ENCODE measurements at regions not wholly inside any gene's neighbourhood (a gene's known extent, or its start where the extent isn't known, plus 50 kb on each side); places are given as distances from the start of the nearest gene placed in this dataset.

- DNase-seq (no peak), ATAC-seq (no peak)
- no peaks in the 10 kb centered on the region for H3K9me3 ChIP-seq (ENCODE audit: control insufficient read depth, insufficient read depth, low read length)
- no peaks in the 10 kb centered on the region for H3K4me1 Mint-ChIP-seq
- intact Hi-C loops (cut with micrococcal nuclease): no loop called here
- no peak overlapping the region for H3K27ac Mint-ChIP-seq
- TF ChIP-seq, protein P1, sequence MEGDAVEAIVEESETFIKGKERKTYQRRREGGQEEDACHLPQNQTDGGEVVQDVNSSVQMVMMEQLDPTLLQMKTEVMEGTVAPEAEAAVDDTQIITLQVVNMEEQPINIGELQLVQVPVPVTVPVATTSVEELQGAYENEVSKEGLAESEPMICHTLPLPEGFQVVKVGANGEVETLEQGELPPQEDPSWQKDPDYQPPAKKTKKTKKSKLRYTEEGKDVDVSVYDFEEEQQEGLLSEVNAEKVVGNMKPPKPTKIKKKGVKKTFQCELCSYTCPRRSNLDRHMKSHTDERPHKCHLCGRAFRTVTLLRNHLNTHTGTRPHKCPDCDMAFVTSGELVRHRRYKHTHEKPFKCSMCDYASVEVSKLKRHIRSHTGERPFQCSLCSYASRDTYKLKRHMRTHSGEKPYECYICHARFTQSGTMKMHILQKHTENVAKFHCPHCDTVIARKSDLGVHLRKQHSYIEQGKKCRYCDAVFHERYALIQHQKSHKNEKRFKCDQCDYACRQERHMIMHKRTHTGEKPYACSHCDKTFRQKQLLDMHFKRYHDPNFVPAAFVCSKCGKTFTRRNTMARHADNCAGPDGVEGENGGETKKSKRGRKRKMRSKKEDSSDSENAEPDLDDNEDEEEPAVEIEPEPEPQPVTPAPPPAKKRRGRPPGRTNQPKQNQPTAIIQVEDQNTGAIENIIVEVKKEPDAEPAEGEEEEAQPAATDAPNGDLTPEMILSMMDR (IDR thresholded peaks at IDR 0.05): no peak
- no peak overlapping the region for H3K4me3 Mint-ChIP-seq
- no peak overlapping the region for H3K27ac ChIP-seq (ENCODE audit: low read length)
- no peaks in the 10 kb centered on the region for H3K36me3 ChIP-seq (ENCODE audit: control insufficient read depth, insufficient read depth, low read length)
- no peaks in the 10 kb centered on the region for H3K36me3 Mint-ChIP-seq
- 91% methylated on average over 13 of the region's 13 CpGs for WGBS (ENCODE audit: insufficient coverage)
- H3K9me3 Mint-ChIP-seq: no peaks in the 10 kb centered on the region
- no peaks in the 10 kb centered on the region for H3K27me3 ChIP-seq (ENCODE audit: control insufficient read depth, insufficient read depth, low read length)
- H3K4me3 ChIP-seq (ENCODE audit: low read length): no peak overlapping the region
- H3K4me1 ChIP-seq (ENCODE audit: control insufficient read depth, insufficient read depth, low read length): no peaks in the 10 kb centered on the region
- H3K27me3 Mint-ChIP-seq (ENCODE audit: low read depth in 2 of 2): peaks cover 9 to 23% of the 10 kb centered on the region in 2 donors
Measured at GRCh38 chr2:84040281-84040680, 418.8 kb downstream of the SUCLG1 start.

DNA sequence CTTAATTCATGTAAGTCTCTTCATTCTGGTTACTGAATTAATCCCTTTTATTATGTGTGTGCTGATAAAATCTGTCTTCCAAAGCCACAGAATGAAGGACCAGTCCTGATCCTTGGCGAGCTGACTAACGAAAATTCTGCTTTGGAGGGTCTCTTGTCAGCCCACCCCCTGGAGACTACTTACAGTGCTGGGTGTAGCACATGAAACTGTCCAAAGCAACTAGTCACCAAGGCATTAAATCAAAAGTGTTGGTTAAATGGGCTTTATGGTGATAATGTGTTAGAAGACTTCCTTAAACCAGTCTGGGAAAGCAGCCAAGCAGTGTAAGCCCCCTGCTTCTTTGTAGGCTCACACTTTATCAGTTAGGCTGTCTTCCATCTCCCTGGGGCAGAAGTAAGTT is 420.2 kb downstream of the SUCLG1 start:
- no peak overlapping the region for H3K27ac ChIP-seq (ENCODE audit: low read length)
- no peak for DNase-seq
- intact Hi-C loops (cut with micrococcal nuclease): no loop called here
- Mint-ChIP-seq H3K4me3 (no peak overlapping the region), H3K27ac (no peak overlapping the region), H3K9me3 (no peaks in the 10 kb centered on the region), H3K36me3 (no peaks in the 10 kb centered on the region), H3K27me3 (ENCODE audit: low read depth in 2 of 2) (peaks cover 7 to 16% of the 10 kb centered on the region in 2 donors), H3K4me1 (peaks cover 0 to 3% of the 10 kb centered on the region in 2 donors)
- no peaks in the 10 kb centered on the region for H3K4me1 ChIP-seq (ENCODE audit: control insufficient read depth, insufficient read depth, low read length)
- no peaks in the 10 kb centered on the region for H3K27me3 ChIP-seq (ENCODE audit: control insufficient read depth, insufficient read depth, low read length)
- WGBS (ENCODE audit: insufficient coverage): 26% methylated on average over 2 of the region's 2 CpGs
- H3K9me3 ChIP-seq (ENCODE audit: control insufficient read depth, insufficient read depth, low read length): no peaks in the 10 kb centered on the region
- H3K36me3 ChIP-seq (ENCODE audit: control insufficient read depth, insufficient read depth, low read length): no peaks in the 10 kb centered on the region
- ATAC-seq: no peak
- TF ChIP-seq, protein P1 (IDR thresholded peaks at IDR 0.05): no peak
- no peak overlapping the region for H3K4me3 ChIP-seq (ENCODE audit: low read length)

- DNase-seq (no peak), ATAC-seq (no peak)
- Histone ChIP-seq H3K27ac (ENCODE audit: low read length) (no peak overlapping the region), H3K27me3 (ENCODE audit: control insufficient read depth, insufficient read depth, low read length) (no peaks in the 10 kb centered on the region), H3K36me3 (ENCODE audit: control insufficient read depth, insufficient read depth, low read length) (no peaks in the 10 kb centered on the region), H3K9me3 (ENCODE audit: control insufficient read depth, insufficient read depth, low read length) (no peaks in the 10 kb centered on the region), H3K4me1 (ENCODE audit: control insufficient read depth, insufficient read depth, low read length) (no peaks in the 10 kb centered on the region), H3K4me3 (ENCODE audit: low read length) (no peak overlapping the region)
- H3K4me1 Mint-ChIP-seq: peaks cover 6 to 9% of the 10 kb centered on the region in 2 donors
- no peaks in the 10 kb centered on the region for H3K36me3 Mint-ChIP-seq
- WGBS (ENCODE audit: insufficient coverage): 17% methylated on average over 1 of the region's 2 CpGs
- no peak overlapping the region for H3K4me3 Mint-ChIP-seq
- intact Hi-C loops (cut with micrococcal nuclease): no loop called here
- TF ChIP-seq, protein P1 (IDR thresholded peaks at IDR 0.05): no peak
- H3K9me3 Mint-ChIP-seq: no peaks in the 10 kb centered on the region
- H3K27ac Mint-ChIP-seq: no peak overlapping the region
- no peaks in the 10 kb centered on the region for H3K27me3 Mint-ChIP-seq (ENCODE audit: low read depth in 2 of 2)
Measured at GRCh38 chr2:84033347-84033974, 425.6 kb downstream of the SUCLG1 start.

Data from natural killer cell (primary cell).